Neural cell (in vitro differentiated cells): ENCODE measurements at regions not wholly inside any gene's neighbourhood (a gene's known extent, or its start where the extent isn't known, plus 50 kb on each side); places are given as distances from the start of the nearest gene placed in this dataset.

ENCODE experiments used
- H2AFZ ChIP-seq: fragments of 200-600, 300-800 bp; sonication (generic), shearing (Covaris generic); 2 replicates; pipeline ENCODE4 v1.6.0; 2014; ENCODE audit warnings: low read depth, mild to moderate bottlenecking, antibody characterized with exemption, low read length, moderate library complexity
- H3F3A ChIP-seq: fragments of 200-600 bp; shearing (Covaris generic); 2 replicates; pipeline ENCODE4 v1.6.1; 2016; ENCODE audit warnings: mild to moderate bottlenecking, moderate library complexity, mixed read lengths, antibody characterized with exemption, low read length; ENCODE audit not compliant: insufficient read depth, poor library complexity, severe bottlenecking
- H3K27ac ChIP-seq: fragments of 200-600, 300-800 bp; sonication (generic), shearing (Covaris generic); 2 replicates; pipeline ENCODE4 v1.5.1; 2014; ENCODE audit warnings: mild to moderate bottlenecking, low read length, moderate library complexity
- H3K27me3 ChIP-seq: fragments of 300-800, 200-600 bp; sonication (generic), shearing (Covaris generic); 2 replicates; pipeline ENCODE4 v1.6.0; 2014; ENCODE audit warnings: mild to moderate bottlenecking, low read depth, low read length, moderate library complexity; ENCODE audit not compliant: insufficient read depth
- H3K36me3 ChIP-seq: fragments of 300-800, 200-600 bp; sonication (generic), shearing (Covaris generic); 2 replicates; pipeline ENCODE4 v1.5.1; 2014; ENCODE audit warnings: mild to moderate bottlenecking, antibody characterized with exemption, low read length, moderate library complexity; ENCODE audit not compliant: insufficient read depth
- H3K4me2 ChIP-seq: fragments of 300-800, 200-600 bp; sonication (generic), shearing (Covaris generic); 2 replicates; pipeline ENCODE4 v1.6.0; 2014; ENCODE audit warnings: mild to moderate bottlenecking, low read length
- H3K4me3 ChIP-seq: fragments of 300-800, 200-600 bp; sonication (generic), shearing (Covaris generic); 2 replicates; pipeline ENCODE4 v1.5.1; 2014; ENCODE audit warnings: mild to moderate bottlenecking, low read length, moderate library complexity
- H3K79me2 ChIP-seq: fragments of 200-600 bp; shearing (Covaris generic); replicated peaks from 2 replicates; pipeline ENCODE4 v1.6.0; 2014; ENCODE audit warnings: mild to moderate bottlenecking, low read length, moderate library complexity; ENCODE audit not compliant: insufficient read depth
- H3K9ac ChIP-seq: fragments of 300-800, 200-600 bp; sonication (generic), shearing (Covaris generic); 2 replicates; pipeline ENCODE4 v1.6.1; 2016; ENCODE audit warnings: mild to moderate bottlenecking, low read length, mixed read lengths
- H3K9me2 ChIP-seq: fragments of 200-600 bp; shearing (Covaris generic); 2 replicates; pipeline ENCODE4 v1.6.1; 2016; ENCODE audit warnings: mild to moderate bottlenecking, low read length, mixed read lengths; ENCODE audit not compliant: insufficient read depth
- H3K9me3 ChIP-seq: fragments of 200-600, 300-800 bp; sonication (generic), shearing (Covaris generic); 2 replicates; pipeline ENCODE4 v1.6.1; 2016; ENCODE audit warnings: mild to moderate bottlenecking, mixed run types, low read length, moderate library complexity, mixed read lengths
- H4K20me1 ChIP-seq: fragments of 200-600 bp; shearing (Covaris generic); 2 replicates; pipeline ENCODE4 v1.6.1; 2016; ENCODE audit warnings: mild to moderate bottlenecking, mixed run types; ENCODE audit not compliant: insufficient read depth
- EP300 ChIP-seq: fragments of 450-650 bp; conservative IDR thresholded peaks from 2 replicates; pipeline ENCODE4 v1.6.1; 2014; ENCODE audit warnings: antibody characterized with exemption, mild to moderate bottlenecking, moderate library complexity; ENCODE audit not compliant: poor library complexity, severe bottlenecking
- EZH2 ChIP-seq: fragments of 200-600, 300-800 bp; shearing (Covaris generic), sonication (generic); IDR thresholded peaks from 2 replicates; pipeline ENCODE4 v1.6.1; 2014; ENCODE audit warnings: antibody characterized with exemption, low read length, borderline replicate concordance, mild to moderate bottlenecking; ENCODE audit not compliant: insufficient read depth, poor library complexity, severe bottlenecking
- MXI1 ChIP-seq: fragments of 450-650 bp; conservative IDR thresholded peaks from 2 replicates; pipeline ENCODE4 v1.6.1; 2014; ENCODE audit warnings: antibody characterized with exemption, mild to moderate bottlenecking; ENCODE audit not compliant: poor library complexity, severe bottlenecking
- POLR2AphosphoS5 ChIP-seq: IDR thresholded peaks from 2 replicates; pipeline ENCODE4 v1.6.1; 2012
- RAD21 ChIP-seq: fragments of 450-650 bp; conservative IDR thresholded peaks from 2 replicates; pipeline ENCODE4 v1.6.1; 2014; ENCODE audit warnings: antibody characterized with exemption, mild to moderate bottlenecking, moderate library complexity
- SMC3 ChIP-seq: fragments of 450-650 bp; conservative IDR thresholded peaks from 2 replicates; pipeline ENCODE4 v1.6.1; 2014; ENCODE audit warnings: antibody characterized with exemption, mild to moderate bottlenecking, moderate library complexity; ENCODE audit not compliant: poor library complexity
- TAF1 ChIP-seq: IDR thresholded peaks from 2 replicates; pipeline ENCODE4 v1.6.1; 2012; ENCODE audit warnings: low read depth
- TF ChIP-seq, protein P1 (sequence below): fragments of 450-650 bp; IDR thresholded peaks from 2 replicates; pipeline ENCODE4 v1.5.1; 2014; ENCODE audit warnings: antibody characterized with exemption, mild to moderate bottlenecking, moderate library complexity; ENCODE audit not compliant: poor library complexity, severe bottlenecking
- TF ChIP-seq, protein P2 (sequence below): IDR thresholded peaks from 2 replicates; pipeline ENCODE4 v1.6.1; 2012; ENCODE audit warnings: borderline replicate concordance

DNA sequence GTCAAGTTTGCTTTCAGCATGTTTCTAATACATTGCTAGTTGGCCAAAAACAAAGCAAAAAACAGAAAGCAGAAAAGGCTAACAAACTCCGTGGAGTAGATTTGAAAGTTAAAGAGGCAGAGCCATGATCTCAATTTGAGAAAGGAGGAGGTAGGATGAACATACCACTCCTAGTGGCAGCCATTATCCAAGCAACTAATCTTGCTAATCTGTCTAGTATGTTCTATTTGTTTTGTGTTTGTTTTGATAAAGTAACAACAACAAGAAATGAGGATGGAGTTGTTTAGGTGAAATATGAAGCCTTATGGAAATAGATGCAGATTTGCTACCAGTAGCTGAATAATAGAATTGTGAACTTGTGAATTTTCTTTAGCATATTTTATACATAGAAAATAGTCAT, 295.5 kb upstream of the PRDM1 start:
- no peaks in the 10 kb centered on the region for H3K27me3 ChIP-seq
- H3K79me2 ChIP-seq: no peaks in the 10 kb centered on the region

DNA sequence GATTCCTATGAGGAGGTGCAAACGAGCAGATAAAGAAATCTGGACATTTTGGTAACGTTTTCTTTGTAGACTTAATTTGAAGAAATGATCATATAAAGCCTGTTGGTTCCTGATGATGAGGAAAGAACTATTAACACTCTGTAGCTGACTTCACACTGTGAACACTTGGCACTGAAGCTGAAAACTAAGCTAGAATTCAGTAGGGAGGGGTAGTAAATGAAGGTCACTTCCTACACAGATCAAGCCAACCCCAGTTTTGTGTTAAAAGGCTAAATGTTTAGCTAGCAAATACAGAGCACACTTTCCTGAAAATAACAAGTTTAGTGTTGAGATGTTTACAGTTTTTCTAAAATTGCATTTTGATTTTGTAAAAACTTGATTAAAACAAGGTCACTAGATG, 296.2 kb upstream of the PRDM1 start:
- no peak overlapping the region for H3K4me3 ChIP-seq
- no peak overlapping the region for H2AFZ ChIP-seq
- TF ChIP-seq EZH2: no peak
- TF ChIP-seq EP300: no peak
- TF ChIP-seq, protein P1, sequence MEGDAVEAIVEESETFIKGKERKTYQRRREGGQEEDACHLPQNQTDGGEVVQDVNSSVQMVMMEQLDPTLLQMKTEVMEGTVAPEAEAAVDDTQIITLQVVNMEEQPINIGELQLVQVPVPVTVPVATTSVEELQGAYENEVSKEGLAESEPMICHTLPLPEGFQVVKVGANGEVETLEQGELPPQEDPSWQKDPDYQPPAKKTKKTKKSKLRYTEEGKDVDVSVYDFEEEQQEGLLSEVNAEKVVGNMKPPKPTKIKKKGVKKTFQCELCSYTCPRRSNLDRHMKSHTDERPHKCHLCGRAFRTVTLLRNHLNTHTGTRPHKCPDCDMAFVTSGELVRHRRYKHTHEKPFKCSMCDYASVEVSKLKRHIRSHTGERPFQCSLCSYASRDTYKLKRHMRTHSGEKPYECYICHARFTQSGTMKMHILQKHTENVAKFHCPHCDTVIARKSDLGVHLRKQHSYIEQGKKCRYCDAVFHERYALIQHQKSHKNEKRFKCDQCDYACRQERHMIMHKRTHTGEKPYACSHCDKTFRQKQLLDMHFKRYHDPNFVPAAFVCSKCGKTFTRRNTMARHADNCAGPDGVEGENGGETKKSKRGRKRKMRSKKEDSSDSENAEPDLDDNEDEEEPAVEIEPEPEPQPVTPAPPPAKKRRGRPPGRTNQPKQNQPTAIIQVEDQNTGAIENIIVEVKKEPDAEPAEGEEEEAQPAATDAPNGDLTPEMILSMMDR: no peak
- TF ChIP-seq RAD21: no peak
- H3K36me3 ChIP-seq: no peaks in the 10 kb centered on the region
- H3F3A ChIP-seq: no peaks in the 10 kb centered on the region
- H3K27ac ChIP-seq: no peak overlapping the region
- H3K4me2 ChIP-seq: no peak overlapping the region
- H3K9me3 ChIP-seq: no peaks in the 10 kb centered on the region
- H3K27me3 ChIP-seq: no peaks in the 10 kb centered on the region
- H4K20me1 ChIP-seq: no peaks in the 10 kb centered on the region
- H3K9me2 ChIP-seq: no peaks in the 10 kb centered on the region
- no peak overlapping the region for H3K9ac ChIP-seq
- no peaks in the 10 kb centered on the region for H3K79me2 ChIP-seq

More for the DNA sequence above, 295.5 kb upstream of the PRDM1 start:
- no peaks in the 10 kb centered on the region for H3K36me3 ChIP-seq
- no peaks in the 10 kb centered on the region for H4K20me1 ChIP-seq
- H3K9me3 ChIP-seq: no peaks in the 10 kb centered on the region
- H3K27ac ChIP-seq: no peak overlapping the region
- H3K9me2 ChIP-seq: no peaks in the 10 kb centered on the region
- no peak overlapping the region for H2AFZ ChIP-seq
- H3F3A ChIP-seq: no peaks in the 10 kb centered on the region
- H3K4me2 ChIP-seq: no peak overlapping the region
- H3K4me3 ChIP-seq: no peak overlapping the region
- no peak overlapping the region for H3K9ac ChIP-seq
- TF ChIP-seq, protein P2, sequence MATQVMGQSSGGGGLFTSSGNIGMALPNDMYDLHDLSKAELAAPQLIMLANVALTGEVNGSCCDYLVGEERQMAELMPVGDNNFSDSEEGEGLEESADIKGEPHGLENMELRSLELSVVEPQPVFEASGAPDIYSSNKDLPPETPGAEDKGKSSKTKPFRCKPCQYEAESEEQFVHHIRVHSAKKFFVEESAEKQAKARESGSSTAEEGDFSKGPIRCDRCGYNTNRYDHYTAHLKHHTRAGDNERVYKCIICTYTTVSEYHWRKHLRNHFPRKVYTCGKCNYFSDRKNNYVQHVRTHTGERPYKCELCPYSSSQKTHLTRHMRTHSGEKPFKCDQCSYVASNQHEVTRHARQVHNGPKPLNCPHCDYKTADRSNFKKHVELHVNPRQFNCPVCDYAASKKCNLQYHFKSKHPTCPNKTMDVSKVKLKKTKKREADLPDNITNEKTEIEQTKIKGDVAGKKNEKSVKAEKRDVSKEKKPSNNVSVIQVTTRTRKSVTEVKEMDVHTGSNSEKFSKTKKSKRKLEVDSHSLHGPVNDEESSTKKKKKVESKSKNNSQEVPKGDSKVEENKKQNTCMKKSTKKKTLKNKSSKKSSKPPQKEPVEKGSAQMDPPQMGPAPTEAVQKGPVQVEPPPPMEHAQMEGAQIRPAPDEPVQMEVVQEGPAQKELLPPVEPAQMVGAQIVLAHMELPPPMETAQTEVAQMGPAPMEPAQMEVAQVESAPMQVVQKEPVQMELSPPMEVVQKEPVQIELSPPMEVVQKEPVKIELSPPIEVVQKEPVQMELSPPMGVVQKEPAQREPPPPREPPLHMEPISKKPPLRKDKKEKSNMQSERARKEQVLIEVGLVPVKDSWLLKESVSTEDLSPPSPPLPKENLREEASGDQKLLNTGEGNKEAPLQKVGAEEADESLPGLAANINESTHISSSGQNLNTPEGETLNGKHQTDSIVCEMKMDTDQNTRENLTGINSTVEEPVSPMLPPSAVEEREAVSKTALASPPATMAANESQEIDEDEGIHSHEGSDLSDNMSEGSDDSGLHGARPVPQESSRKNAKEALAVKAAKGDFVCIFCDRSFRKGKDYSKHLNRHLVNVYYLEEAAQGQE: no peak
- TF ChIP-seq TAF1 (no peak), EP300 (no peak), EZH2 (no peak), MXI1 (no peak), SMC3 (no peak), RAD21 (no peak), POLR2AphosphoS5 (no peak)
- TF ChIP-seq, protein P1: no peak
